GM12878 (cell line): ENCODE measurements at regions not wholly inside any gene's neighbourhood (a gene's known extent, or its start where the extent isn't known, plus 50 kb on each side); places are given as distances from the start of the nearest gene placed in this dataset.

Source experiments
- CREM ChIP-seq: IDR thresholded peaks from 2 replicates; pipeline ENCODE4 v1.6.1; 2014; ENCODE audit warnings: antibody characterized with exemption, low read depth
- CTCF ChIP-seq, 3 experiments: IDR thresholded peaks in 2 of 3; conservative IDR thresholded peaks in 1 of 3; 2 replicates each; pipeline ENCODE4 v1.5.1; 2011; ENCODE audit warnings: low read depth in 3 of 3, low read length in 3 of 3, mild to moderate bottlenecking in 3 of 3, control low read depth in 2 of 3, moderate library complexity in 2 of 3, inconsistent platforms in 1 of 3, mixed read lengths in 1 of 3; ENCODE audit not compliant: control insufficient read depth in 2 of 3, insufficient read depth in 1 of 3; ENCODE audit errors: extremely low read depth in 1 of 3
- NBN ChIP-seq: fragments of 450-650 bp; IDR thresholded peaks from 2 replicates; pipeline ENCODE4 v1.6.1; 2016
- NFIC ChIP-seq: IDR thresholded peaks from 2 replicates; pipeline ENCODE4 v1.6.1; 2012; ENCODE audit warnings: low read depth, mild to moderate bottlenecking, inconsistent platforms, low read length, moderate library complexity
- RAD51 ChIP-seq: fragments of 450-650 bp; IDR thresholded peaks from 2 replicates; pipeline ENCODE4 v1.6.1; 2016; ENCODE audit warnings: moderate library complexity, mild to moderate bottlenecking, inconsistent platforms
- SUZ12 ChIP-seq: fragments of 200-600 bp; sonication (generic); IDR thresholded peaks from one replicate; pipeline ENCODE4 v1.6.1; 2018; ENCODE audit warnings: antibody characterized with exemption, mild to moderate bottlenecking; ENCODE audit not compliant: unreplicated experiment
- WRNIP1 ChIP-seq: IDR thresholded peaks from 2 replicates; pipeline ENCODE4 v1.6.1; 2011; ENCODE audit warnings: low read depth, low read length, improper control_type of control experiment, borderline replicate concordance
- ZNF217 ChIP-seq: fragments of 450-650 bp; IDR thresholded peaks from 2 replicates; pipeline ENCODE4 v1.6.1; 2017; ENCODE audit warnings: antibody characterized with exemption, mild to moderate bottlenecking
- TF ChIP-seq, protein P1 (sequence below): fragments of 450-650 bp; IDR thresholded peaks from 2 replicates; pipeline ENCODE4 v1.6.1; 2016; ENCODE audit warnings: mild to moderate bottlenecking, moderate library complexity, borderline replicate concordance

GRCh38 chr5:18158166-18158565 is 523.9 kb downstream of the TAF11L14 start (continued):
- TF ChIP-seq, protein P1, sequence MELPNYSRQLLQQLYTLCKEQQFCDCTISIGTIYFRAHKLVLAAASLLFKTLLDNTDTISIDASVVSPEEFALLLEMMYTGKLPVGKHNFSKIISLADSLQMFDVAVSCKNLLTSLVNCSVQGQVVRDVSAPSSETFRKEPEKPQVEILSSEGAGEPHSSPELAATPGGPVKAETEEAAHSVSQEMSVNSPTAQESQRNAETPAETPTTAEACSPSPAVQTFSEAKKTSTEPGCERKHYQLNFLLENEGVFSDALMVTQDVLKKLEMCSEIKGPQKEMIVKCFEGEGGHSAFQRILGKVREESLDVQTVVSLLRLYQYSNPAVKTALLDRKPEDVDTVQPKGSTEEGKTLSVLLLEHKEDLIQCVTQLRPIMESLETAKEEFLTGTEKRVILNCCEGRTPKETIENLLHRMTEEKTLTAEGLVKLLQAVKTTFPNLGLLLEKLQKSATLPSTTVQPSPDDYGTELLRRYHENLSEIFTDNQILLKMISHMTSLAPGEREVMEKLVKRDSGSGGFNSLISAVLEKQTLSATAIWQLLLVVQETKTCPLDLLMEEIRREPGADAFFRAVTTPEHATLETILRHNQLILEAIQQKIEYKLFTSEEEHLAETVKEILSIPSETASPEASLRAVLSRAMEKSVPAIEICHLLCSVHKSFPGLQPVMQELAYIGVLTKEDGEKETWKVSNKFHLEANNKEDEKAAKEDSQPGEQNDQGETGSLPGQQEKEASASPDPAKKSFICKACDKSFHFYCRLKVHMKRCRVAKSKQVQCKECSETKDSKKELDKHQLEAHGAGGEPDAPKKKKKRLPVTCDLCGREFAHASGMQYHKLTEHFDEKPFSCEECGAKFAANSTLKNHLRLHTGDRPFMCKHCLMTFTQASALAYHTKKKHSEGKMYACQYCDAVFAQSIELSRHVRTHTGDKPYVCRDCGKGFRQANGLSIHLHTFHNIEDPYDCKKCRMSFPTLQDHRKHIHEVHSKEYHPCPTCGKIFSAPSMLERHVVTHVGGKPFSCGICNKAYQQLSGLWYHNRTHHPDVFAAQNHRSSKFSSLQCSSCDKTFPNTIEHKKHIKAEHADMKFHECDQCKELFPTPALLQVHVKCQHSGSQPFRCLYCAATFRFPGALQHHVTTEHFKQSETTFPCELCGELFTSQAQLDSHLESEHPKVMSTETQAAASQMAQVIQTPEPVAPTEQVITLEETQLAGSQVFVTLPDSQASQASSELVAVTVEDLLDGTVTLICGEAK = no peak
- TF ChIP-seq CREM (no peak), NFIC (no peak), SUZ12 (no peak), RAD51 (no peak), WRNIP1 (no peak), NBN (no peak), ZNF217 (no peak), CTCF (IDR thresholded peaks at IDR 0.05 in 2 of 3, conservative IDR thresholded peaks at IDR 0.05 in 1 of 3; ENCODE audit: control insufficient read depth in 2 of 3, extremely low read depth in 1 of 3, insufficient read depth in 1 of 3, low read depth in 3 of 3, low read length in 3 of 3) (no peak)
- TF ChIP-seq, all 136 proteins: peak for 0
